HG03442 (cell line): ENCODE measurements at regions not wholly inside any gene's neighbourhood (a gene's known extent, or its start where the extent isn't known, plus 50 kb on each side); places are given as distances from the start of the nearest gene placed in this dataset.

Source experiments
- ATAC-seq: cut with Tn5 transposase; IDR thresholded peaks from one replicate; pipeline ENCODE4 v1.9.1; 2021; ENCODE audit warnings: mild to moderate bottlenecking, moderate library complexity; ENCODE audit not compliant: unreplicated experiment

DNA sequence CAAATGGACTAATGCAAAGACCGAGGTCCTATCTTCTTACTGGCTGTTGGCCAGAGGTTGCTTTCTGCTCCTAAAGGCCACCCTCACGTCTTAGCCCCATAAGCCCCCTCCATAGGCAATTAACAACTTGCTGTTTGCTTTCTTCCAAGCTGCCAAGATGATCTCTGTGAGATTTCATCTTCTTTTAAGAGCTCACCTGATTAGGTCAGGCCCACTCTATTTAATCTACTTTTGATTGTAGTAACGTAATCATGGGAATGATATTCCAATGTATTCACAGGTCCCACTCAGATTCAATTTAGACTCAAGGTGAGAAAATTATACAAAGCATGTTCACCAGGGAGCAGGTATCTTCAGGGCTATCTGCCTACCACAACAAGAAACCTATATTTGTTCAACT is 84.4 kb upstream of the RAD23B start:
- ATAC-seq, result no peak

DNA sequence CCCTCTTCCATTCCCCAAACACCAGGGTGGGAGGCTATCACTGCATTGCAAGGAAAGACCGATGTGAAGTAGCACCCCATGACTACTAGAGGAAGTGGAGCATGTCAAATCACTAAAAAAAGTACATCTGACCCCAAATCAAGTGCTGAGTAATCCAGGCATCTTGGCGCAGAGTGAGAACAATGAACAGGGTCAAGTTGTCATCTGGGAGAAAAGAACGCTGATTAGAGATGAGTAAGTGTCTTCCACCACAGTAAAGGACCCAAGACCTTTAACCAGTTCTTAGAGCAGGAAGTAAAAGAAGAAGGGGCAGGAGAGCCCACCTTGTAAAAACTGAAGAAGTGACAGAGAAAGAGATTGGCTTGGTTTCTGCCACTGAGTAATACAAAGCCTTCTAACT is 75.0 kb upstream of the RAD23B start:
- no peak for ATAC-seq

- no peak for ATAC-seq
Observed at GRCh38 chr9:107210775-107211174, 72.3 kb upstream of the RAD23B start.

DNA sequence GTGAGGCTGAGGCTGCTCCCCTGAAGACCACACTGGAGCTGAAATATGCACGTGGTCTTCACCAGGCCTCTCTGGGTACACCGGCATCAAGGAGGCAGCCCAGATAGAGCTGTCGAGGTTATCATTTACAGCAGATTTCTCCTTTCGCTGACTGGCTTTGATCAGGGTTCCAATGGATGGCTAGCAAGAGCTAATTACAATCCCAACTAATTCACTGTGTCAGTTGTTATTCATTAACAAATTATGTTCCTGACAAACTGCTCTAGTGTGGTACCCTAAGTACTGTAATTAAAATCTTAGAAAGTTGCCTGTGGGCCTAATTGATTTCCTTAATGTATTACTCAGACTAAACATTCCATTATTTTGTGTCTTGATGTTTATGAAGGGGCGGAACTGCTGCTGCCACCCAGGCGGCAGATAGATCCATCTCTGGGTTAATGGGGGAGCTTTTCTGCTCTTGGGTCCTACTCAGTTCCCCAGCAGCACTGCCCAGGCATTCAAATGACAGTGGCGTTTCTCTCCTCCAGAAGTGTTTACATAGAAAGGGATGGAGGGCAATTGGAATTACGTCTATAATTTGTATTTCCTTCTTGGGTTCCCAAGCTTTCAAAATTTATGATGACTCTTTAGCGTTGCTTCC is 71.7 kb upstream of the RAD23B start:
- ATAC-seq, result no peak

GRCh38 chr9:107212613-107213012 is 70.5 kb upstream of the RAD23B start:
- no peak for ATAC-seq

DNA sequence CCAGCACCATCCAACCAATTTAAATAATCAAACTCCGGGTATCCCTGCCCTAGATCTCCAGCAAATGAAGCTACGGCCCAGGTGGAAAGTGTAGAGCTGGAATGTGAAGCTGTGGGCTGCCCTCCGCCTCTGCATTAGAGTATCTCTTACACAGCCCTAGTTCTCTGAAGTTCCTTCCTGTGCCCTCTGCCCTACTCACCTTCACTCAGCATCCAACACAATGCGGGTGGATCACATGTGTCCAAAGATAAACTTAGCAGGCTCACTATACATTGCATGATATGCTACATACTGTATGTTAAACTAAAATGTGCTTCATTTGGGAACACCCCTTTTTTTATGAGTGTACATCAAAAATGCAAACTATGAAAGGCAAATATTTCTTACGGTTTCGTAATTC is 70.0 kb upstream of the RAD23B start:
- ATAC-seq, result peak; percentile 5

DNA sequence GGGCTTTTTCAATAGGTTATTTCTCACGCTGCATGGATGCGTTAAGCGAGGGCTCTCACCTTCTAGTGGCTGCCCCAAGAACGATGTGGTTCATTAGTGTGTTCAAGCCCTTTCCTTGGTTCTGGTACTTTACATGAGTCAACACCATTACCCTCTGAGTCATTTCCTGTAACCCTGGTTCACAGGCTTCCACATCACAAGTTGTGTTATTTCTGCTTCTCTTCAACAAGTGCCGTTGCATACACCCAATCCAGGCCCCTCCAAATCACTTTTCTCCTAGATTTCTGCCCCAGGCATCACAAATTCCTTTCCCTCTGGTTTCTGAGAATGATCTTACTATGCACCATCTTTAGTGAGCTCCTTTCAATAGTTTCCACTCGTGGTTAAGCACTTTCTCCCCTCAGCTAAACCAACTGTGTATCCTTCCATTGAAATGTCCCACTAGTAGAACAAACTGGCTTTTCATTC is 69.5 kb upstream of the RAD23B start:
- peak; percentile 98 for ATAC-seq

DNA sequence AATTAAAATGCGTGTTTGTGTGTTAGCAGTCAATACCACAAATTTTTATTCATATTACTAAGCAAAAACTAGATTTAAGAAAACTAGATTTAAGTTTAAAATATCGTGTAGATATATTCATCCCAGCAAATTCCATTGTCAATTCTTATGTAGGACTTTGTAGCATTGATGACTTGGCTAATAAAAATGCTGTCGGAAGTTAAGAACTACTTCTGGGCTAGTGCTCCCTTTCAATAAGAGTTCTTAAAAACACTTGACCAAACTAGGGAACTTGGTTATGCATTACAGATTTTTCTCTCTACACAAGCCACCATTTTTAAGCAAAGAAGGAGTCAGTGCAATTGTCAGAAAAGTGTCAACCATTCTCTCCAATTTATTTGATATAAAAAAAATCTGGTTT is 68.7 kb upstream of the RAD23B start:
- ATAC-seq, result no peak

DNA sequence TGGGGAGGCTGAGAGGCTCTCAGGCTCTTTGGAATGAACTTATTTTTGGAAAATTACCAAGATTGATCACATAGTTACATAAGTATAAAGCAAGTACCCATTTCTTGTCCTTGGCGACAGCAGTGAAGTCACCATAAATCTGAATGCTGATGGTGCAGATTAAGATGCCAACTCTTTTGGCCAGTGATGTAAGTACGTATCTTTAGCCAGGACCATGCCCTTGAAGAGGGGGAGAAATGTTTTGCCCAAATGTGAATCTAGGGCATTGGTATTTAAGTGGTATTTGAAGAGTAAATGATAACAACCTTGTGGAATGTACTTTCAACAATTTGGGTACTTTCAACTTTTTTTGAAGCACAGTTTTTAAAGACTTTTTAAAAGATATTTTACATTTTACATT is 68.2 kb upstream of the RAD23B start:
- ATAC-seq, result no peak

DNA sequence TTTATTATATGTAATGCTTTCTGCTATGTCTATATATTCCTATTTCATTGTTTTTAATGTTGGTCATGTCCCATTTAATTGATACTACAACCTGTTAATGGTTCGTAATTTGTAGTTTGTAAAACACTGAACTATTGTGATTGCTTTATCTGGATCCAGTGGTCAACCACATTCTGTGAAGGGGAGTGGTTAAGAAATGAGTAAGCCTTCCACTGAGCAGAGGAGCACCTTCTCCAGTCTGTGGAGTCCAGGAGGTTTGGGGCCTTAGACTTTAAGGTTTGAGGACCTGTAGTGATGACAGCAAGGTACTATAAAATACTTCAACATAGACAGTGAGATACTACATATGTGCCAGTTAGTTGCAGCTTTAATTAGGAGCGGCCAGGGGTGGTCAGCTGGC is 67.7 kb upstream of the RAD23B start:
- ATAC-seq, result peak; percentile 29

DNA sequence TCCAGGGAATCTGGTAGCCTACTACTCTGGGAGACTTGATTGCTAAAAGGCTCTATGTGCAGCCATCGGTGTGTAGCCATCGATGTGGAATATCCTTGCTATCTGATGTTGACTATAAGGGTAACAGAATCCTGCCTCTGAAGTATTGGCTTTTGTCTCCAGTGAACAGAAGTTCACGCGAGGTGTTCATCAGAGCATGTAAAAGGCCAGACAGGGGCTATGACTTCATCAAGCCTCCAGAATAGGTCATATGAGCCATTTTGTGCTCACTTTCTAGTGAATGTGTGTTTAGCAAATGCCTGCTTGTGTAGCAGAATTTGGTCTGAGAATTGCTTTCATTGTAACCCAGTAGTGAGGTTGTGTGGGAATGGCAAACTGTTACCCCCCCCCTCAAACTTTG is 66.8 kb upstream of the RAD23B start:
- no peak for ATAC-seq

DNA sequence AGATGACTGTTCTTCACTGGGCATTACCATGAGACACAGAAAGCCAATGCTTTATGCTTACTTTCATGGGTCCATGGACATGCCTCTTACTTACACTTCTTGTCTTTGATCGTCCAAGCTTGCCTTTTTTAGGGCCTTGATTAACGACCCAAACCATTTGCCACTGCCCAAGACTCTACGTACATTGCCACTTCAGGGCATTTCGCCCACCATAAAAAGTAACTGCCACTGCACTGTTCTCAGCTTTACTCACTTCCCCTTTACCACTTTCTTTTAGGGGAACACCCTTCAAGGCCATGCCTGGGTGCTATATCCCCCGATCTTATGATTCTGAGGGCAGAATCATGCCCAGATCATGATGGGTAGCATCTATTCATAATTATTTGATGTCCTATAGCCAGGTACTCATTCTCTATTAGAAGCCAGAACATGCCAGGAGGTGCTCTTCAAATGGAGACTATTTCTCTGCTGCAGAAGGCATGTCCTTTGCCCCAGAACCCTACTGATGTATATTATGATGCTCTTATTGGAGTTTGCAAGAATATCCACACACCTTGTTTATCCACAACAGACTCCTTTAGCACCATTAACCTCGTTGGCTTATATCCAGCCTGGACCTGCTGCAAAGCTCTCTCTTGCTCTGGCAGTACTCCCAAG is 64.1 kb upstream of the RAD23B start:
- peak; percentile 78 for ATAC-seq

- ATAC-seq, result peak; percentile 42
Observed at GRCh38 chr9:107219486-107220077, 63.5 kb upstream of the RAD23B start.

DNA sequence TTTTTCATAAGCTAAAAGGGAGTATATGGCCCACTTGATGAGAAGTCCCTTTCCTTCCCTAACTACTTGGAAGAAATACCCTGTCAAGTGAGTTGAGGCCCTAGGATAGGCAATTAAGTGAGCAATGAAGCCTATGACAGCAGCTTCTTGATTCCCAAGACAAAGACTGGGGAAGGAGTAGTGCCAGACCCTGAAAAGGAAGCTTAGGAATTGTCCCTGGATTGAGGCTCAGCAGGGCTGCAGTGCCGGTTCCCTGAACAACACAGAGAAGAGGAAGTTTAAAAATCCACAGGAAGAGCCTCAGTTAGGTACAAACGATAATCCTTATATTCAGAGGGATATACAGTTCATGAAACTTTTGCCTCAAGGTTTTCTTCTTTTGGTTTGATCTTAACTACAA is 61.8 kb upstream of the RAD23B start:
- no peak for ATAC-seq

DNA sequence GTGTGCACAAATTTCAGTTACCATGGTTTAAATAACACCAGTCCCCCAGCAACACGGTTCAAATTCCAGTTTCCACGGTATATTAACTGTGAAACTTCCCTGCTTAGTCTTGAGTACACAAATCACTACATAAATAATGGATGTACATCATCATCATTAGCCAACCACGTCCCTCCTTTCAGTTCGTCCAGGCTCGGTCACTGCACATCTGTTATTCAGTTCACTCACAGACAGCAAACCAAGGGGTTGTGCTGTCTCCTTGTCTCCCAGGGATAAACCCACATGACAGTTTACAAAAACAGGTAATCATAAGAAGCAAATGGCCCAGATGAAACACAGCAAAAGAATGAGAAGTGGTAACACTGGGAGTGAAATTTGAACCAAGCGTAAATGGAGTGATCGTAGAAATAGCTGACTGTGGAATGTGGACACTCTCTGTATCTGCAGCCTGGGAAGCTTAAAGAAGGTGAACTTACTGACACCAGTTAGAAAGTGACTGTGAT is 61.0 kb upstream of the RAD23B start:
- ATAC-seq, result no peak

DNA sequence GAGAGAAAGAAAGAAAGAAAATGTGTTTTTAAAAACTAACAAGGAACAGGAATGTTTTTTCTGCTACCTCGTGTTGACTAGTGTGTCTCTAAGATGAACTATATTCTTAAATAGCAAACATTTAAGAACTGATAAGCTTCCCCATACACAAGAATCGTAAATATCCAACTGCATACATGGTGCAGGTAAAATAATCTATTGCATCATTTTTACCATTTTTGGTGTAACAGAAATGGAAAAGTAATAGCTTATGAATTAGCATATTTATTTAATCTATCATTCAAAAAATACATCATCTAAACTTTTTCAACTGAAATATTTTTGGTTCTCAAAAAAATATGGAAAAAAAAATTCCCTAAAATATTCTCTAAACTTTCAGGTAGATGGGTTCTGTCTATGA is 59.7 kb upstream of the RAD23B start:
- ATAC-seq, result no peak

GRCh38 chr9:107224252-107224651 is 58.8 kb upstream of the RAD23B start:
- ATAC-seq, result no peak

- no peak for ATAC-seq
Observed at GRCh38 chr9:107226421-107226820, 56.7 kb upstream of the RAD23B start.

GRCh38 chr9:107227774-107228173 is 55.3 kb upstream of the RAD23B start:
- ATAC-seq, result no peak

GRCh38 chr9:107228496-107229039 is 54.5 kb upstream of the RAD23B start:
- no peak for ATAC-seq

DNA sequence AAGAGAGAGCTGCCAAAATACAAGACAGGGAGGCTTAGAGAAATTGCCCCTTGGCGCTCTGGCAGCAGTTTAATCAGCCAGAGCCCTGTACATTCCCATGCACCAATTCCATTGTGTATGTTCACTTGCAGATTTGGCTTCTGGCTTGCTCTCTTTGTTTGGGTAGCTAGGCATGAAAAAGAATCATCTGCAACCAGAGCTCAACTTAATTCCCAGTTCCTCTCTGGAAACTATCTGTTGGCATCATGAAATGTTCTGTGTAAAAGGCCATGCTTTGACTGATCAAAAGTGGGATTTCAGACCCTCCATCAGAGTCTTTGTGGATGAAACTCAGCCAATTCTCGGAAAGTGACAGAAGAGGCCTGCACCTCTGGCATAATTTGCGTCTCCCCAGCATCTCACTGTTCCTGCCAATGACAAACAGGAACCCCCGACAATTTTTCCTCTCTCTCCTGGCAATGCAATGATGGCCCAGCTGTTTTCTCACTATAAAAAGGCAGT is 53.8 kb upstream of the RAD23B start:
- no peak for ATAC-seq
